ENCODE measurements at regions not wholly inside any gene's neighbourhood (a gene's known extent, or its start where the extent isn't known, plus 50 kb on each side); places are given as distances from the start of the nearest gene placed in this dataset.
"Not testable (repeated sequence)": the region's sequence is repeated elsewhere in the genome, so short reads cannot be mapped to it uniquely, and the experiment has no call there.

DNA sequence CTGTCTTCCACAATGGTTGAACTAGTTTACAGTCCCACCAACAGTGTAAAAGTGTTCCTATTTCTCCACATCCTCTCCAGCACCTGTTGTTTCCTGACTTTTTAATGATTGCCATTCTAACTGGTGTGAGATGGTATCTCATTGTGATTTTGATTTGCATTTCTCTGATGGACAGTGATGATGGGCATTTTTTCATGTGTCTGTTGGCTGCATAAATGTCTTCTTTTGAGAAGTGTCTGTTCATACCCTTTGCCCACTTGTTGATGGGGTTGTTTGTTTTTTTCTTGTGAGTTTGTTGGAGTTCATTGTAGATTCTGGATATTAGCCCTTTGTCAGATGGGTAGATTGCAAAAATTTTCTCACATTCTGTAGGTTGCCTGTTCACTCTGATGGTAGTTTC, 153.1 kb downstream of the ALX1 start:
- DNase-seq, result not testable (repeated sequence)

DNA sequence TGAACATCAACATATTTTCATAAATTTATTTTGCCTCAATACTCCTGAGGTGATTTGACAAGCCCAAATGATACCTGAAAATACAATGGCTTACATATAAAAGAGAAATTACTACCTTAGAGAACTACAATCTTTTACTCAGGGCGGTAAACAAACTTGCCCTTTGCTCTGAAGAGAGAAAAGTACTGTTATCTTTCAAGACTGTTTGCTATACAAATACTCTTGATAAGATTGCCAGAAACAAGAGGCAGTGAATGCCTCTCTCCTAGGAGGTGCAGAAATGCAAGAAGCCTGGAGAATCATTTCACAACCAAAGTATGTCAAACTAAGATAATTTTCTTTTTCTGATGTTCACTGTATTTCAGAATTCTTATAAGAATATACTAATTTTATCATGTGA, 160.3 kb downstream of the ALX1 start:
- DNase-seq, result no peak

DNA sequence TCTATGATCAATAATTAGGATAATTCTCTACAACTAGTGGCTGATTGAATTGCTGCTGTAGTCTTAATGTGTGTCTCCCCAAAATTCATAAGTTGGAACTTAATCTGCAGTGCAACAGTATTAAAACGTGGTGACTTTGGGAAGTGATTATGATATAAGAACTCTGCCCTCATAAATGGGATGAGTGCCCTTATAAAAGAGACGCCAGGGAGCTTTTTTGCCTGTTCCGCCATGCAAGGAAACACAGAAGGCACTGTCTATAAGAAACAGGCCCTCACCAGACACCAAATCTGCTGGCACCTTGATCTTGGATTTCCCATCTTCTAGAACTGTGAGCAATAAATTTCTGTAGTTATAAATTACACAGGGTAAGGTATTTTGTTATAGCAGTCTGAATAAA, 161.0 kb downstream of the ALX1 start:
- DNase-seq, result no peak

DNA sequence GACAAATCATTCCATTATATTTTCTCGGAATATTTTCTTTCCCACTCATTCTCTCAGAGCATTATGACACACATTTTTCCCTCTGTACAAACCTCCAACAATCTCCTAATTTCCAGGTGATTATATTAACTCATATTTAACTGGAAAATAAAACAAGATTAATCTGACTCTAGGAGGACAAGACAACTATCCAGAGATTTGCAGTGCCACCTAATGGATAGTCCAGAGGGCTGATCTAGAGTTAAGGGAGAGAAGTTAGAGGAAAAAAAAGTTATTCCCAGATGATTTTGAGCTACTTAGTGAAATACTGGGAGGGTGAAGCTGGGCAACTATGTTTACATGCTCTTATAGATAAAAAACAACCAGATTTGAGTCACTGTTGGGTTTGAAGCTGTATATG, 161.7 kb downstream of the ALX1 start:
- peak in 1 of 2 experiments; percentile 11 for DNase-seq

DNA sequence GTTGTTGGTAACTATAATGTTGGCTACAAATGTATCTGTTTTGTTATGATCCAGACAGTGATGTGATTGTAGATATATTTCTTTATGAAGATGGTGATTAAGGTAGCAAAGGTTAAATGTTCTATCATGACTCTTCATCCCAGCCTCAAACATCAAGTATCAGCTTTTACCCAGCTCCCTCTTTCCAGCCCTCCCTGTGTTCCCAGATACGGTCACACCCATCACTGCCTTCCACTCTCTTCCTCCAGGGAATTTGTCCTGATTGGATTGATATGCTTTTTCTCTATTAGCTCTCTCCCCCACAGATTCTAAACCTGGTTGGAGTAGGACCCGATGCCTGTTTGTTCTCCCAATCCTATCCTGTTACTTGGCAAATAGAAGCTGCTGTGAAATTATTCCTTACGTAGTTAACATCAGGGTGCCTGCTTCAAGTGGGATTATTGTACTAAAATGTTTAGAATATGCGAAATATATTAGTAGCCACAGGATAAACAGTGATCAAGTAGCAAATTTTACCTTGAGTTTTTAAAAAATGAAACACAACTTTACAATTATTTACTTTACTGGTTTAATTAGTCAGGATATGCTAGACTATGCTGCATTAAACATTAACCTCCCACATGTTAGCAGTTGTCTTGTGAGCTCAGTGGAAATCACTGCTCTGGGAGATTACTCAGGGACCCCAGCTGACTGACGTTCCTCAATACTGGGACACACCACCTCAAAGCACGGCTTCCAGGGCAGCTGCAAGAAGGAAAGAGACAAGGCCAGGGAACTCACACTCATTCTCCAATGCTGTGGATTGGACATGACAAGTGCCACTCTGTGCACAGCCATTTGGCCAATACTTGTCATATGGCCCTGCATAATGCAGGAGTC, 165.3 kb downstream of the ALX1 start:
- no peak for DNase-seq

DNA sequence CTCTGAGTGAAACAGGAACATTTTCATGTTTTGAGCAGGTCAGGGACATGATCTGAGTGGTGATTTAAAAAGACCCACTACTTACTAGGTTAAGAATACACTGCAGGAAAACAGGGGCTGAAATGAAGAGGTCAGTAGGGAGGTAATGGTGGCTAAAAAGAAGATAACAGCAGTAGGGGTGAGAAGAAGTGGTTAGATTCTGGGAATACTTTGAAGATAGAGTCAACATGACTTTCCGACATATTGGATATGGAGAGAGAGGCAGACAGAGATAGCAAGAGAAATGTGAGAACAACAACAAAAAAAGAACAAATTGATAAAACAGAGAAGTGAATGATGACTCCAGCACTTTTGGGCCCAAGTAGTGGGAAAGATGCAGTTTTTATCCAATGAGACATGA, 168.0 kb downstream of the ALX1 start:
- no peak for DNase-seq

DNA sequence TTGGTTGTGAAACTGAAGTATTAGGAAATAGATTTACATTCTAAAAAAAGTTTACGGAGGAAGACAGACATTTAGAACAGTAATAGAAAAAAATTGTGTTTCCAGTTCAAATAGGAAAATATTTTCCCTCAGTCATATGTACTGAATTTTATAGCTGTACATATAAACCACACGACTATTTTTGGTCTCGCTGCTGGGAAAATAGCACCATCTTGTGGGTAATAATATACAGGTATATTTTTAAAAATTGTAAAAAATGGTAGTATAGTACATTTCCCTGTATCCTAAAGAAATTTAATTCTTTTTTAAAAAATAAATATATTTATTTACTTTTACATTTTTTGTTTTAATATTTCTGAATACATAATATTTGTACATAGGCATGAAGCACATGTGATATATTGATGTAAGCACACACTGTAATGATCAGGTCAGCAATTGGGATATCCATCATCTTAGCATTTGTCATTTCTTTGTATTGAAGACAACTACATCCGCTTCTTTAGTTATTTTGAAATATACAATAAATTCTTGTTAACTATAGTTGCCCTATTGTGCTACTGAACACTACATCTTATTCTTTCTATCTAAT, 168.6 kb downstream of the ALX1 start:
- DNase-seq, result peak in 1 of 2 experiments; percentile 3

DNA sequence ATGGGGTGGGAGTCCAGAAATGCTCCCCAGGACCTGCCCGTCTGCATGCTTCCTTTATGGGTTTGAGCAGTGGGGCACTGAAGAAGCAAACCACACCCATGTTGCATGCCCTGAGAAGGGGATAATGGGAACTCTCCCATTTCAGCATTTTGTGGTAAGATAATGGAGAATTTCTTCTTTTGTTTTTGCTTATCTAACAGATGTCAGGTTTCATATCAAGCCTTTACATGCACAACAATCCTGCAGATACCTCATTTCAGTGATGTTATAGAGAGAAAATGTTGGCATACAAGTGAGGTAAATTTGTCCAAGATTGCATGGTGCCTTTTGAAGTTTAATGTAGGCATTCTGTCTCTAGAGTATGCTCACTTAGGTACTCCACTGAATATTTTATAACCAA, 177.0 kb downstream of the ALX1 start:
- DNase-seq, result no peak

DNA sequence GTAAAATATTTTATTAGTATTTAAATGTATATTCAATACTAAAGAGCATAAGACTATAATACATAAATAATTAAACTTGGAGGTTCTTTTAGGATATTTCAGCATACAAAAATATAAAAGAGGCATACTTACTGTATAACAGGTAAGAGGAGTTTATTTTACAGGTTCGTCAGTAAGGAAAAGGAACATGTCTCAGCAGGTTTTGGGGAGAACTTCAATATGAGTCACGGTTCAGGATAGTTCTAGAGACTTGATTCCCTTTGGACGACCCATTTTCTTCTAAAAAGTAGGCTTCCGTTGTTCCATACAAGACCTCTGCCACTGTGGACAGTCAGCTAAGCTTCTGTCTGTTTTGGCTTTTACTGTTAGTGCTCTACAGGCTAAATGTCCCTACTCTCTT, 181.1 kb downstream of the ALX1 start:
- no peak for DNase-seq

DNA sequence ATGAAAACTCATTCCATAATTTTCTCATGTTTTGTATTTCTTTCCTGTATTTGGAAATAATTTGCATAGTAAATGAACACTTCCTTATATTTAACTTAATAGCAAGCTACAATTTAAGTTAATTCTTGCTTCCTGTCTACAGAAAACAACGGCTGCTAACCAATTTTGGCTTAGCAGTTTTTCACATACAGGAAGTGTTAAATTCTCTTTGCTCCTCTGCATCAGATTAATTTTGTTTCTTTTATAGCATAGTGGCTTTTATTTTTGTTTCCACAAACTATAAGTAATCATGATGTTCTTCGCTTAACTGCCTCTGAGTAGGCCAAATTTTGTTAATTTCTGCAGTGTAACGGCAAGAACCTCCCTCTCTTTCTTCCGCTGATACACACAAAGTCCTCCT, 182.9 kb downstream of the ALX1 start:
- DNase-seq, result no peak

DNA sequence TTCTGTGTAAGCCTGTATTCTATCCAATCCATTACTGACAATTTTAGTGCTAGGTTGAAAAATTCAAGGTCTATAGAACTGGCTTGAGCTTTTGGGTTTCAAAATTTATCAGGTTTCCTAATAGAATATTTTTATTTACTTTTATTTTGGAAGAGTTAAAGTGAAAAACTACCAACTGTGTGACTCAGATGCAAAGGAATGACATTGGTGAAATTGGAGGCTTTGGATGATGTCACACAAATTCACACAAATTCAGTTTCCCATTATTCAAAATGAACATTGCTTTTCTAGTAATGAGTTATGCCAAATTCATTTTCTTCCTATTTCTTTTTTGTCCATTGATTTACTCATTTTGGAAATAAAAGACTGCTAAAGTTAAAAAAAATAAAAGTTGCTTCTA, 186.9 kb downstream of the ALX1 start:
- DNase-seq, result no peak

DNA sequence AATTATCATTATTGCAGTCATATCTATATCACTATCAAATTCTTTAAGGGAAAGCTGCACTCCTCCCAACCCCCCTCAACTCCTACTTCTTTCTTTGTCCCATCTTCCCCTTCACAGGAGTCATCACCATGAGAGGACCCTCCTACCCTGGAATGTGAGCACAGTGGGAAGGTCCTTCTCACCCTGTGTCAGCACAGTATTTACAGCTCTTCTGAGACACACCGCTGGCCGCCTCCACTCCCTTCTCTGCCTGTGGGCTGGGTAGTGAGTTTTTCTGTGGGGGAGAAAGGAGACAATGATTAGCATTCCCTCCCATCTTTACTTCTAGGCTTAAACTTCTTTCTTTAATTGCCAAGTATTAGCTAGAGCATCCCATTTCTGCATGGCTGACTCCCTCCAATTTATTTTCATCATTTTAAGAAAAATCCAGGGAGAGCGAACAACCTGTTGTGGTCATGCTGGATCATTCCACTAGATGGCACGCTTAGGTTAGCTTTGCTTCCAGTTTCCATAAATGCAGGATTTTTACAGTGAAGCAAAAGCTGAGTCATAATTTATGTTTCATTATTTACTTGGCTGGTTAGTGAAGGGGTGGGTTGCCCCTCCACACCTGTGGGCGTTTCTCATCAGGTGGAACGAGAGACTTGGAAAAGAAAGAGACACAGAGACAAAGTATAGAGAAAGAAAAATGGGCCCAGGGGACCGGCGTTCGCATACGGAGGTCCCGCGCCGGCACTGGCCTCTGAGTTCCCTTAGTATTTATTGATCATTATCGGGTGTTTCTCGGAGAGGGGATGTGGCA, 188.5 kb downstream of the ALX1 start:
- DNase-seq, result peak in 1 of 2 experiments; percentile 35

DNA sequence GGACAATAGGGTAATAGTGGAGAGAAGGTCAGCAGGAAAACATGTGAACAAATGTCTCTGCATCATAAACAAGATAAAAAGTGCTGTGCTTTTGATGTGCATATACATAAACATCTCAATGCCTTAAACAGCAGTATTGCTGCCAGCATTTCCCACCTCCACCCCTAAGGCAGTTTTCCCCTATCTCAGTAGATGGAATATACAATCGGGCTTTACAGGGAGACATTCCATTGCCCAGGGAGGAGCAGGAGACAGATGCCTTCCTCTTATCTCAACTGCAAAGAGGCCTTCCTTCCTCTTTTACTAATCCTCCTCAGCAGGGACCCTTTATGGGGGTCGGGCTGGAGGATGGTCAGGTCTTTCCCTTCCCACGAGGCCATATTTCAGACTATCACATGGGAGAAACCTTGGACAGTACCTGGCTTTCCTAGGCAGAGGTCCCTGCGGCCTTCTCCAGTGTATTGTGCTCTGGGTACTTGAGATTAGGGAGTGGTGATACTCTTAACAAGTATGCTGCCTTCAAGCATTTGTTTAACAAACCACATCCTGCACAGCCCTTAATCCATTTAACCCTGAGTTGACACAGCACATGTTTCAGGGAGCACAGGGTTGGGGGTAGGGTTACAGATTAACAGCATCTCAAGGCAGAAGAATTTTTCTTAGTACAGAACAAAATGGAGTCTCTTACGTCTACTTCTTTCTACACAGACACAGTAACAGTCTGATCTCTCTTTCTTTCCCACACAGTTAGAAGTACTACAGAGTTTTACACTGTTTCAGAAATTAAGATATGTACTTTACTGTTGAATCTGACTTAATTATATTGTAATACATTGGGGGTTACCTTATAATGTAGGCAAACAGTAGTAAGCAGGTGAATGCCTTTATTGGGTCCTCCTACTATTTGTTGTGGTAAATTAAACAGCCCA, 189.4 kb downstream of the ALX1 start:
- not testable (repeated sequence) for DNase-seq

DNA sequence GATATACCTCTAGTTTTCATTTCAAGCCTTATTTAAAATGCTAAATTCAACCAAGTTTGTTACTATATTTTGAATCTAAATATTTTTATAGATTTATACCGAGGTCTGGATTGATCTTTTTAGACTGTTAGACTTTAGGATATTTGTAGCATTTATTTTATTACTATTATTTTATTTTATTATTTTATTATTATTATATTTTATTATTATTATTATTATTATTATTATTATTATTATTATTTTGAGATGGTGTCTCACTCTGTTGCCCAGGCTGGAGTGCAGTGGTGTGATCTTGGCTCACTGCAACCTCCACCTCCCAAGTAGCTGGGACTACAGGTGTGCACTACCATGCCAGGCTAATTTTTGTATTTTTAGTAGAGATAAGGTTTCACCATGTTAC, 195.3 kb downstream of the ALX1 start:
- not testable (repeated sequence) for DNase-seq

DNA sequence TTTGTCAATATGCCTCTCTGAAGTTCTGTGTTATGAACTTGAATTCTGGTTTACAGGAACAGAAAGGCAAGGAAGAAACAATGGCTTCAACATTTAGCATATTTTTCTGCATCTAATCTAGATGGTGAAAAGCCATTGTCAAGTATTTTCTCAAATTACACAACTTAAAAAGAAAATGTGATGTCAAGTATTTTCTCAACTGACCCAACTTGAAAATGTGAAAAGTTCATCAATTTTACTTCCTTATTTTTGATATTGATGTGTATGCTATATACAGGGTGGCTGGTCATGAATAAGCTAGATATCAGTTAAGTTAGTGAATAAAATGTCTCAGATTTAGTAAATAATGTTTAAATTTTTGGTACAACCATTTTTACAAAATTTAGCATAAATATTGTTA, 196.7 kb downstream of the ALX1 start:
- DNase-seq, result no peak

DNA sequence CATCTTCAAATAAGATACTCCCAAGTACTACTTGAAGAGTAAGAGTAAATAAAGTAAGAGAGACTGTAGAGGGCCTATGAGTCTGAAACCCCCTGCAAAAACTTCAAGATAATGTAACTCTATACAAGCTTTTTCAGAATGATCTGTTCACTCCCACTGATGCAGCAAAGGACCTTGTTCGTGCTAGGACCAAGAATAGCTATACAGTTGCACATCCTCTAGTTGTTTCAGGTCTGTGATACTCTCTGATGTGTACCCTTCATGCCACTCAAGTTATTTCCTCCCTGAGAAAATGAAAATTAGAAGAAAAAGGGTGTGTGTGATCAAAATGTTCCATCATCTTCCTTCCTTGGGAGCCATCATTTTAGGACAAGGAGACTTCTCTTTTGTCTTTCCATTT, 204.4 kb downstream of the ALX1 start:
- no peak for DNase-seq

DNA sequence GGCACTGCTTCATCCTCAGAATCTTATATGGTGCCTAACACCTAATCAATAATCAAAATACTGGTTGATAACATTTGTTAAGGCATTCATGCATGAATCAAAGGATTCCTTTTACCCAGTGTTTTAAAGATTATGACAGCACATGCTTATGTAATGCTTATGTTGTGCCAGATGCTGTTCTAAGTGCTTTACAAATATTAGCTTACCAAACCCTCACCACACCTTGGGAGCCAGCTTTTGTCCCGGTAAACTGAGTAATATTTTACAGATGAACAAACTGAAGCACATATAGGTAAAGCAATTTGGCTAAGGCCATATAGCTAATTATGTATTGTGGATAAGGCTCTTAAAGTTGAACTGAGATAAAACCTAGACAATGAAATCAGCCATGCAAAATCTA, 209.2 kb downstream of the ALX1 start:
- no peak for DNase-seq

DNA sequence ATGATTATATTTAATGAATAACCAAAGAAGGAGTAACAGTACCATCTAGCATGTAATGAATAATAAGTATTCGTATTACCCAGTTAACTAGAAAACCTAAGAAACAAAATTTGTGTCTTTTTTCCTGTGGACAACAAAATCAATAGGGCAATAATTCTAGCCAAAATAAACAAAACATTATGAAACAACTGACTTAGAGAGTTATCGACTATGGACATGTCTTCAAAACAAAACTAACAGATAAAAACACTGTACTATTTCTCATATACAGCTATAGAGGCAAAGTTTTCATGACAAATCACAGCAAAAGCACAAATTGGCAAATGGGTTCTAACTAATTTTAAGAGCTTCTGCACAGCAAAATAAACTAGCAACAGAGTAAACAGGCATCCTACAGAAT, 224.1 kb downstream of the ALX1 start:
- no peak for DNase-seq

DNA sequence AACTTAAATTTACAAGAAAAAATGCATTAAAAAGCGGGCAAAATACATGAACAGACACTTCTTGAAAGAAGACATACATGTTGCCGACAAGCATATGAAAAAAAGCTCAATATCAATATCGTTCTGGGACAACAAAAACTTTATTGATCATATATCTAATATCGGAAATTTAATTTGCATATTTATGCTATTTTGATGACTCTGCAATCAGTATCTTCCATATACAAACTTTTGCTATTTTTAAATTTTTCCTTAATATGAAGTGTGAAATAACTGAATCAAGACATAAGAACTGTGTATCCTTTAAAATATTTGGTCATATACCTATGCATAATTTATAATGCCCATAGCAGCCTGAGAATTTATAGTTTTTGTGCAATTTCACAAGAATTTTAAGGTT, 224.6 kb downstream of the ALX1 start:
- DNase-seq, result no peak

DNA sequence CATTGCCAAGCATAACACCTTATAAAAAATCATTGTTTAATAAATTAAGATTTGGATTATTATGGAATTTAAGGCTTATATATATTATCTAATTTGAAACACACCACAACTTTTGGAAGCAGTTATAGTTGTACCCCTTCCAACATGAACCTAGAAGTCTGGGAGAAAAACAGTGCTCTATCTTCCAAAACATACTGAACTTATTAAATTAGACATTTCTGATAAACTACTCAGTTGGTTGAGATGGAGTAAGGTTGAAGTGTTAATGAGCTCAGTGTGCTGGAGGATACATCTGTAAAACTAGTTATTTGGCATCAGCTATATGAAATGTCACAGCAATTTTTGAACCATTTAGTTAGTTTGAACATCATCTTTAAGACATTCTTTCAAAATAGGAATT, 227.4 kb downstream of the ALX1 start:
- no peak for DNase-seq

DNA sequence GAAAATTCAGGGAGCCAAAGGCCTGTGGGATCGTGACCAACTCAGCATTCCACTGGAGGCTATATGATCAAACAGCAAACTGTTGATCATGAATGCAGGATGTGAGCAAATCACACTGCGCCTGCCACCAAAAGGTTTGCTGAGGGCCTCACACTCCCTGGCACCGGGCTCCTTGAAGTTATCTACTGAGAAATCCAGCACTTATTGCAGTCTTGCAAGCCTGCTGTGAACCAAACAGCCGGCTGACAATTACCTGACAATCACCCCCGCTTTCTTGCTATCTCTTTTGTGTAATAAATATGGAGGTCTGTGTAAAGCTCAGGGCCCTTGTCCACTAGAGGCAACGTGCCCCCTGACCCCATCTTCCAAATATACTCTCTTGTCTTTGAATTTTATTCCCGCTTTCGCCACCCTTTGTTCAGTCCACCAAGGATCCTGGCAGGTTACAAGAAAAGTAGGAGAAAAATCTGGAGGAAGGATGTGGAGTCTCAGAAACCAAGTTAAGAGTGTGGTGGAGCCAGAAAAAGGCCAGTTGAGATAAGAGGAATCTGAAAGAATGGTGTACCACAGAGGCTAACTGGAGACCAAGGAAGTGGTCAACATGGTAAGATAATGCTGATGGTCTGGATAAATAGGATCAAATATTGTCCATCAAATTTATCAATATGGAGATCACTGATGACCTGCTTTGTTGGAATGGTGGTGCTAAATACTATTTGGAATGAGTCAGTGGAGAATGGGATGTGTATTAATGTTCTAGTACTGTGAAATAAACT, 229.2 kb downstream of the ALX1 start:
- DNase-seq, result no peak

DNA sequence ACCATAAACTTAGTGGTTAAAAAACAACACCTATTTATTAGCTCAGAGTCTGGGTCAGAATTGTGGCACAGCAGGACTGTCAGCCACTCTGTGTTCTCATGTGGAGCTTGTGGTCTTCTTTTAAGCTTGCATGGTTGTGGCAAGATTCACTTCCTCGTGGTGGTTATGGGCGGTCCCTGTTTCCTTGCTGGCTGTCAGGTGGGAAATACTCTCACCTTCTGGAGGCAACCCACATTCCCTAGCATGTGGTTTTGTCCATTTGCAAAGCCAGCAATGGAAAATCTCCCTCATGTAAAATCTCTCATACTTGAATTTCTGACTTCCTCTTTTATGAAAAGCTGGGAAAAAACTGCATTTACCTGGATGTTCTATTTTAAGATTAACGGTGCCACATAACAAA, 229.8 kb downstream of the ALX1 start:
- no peak for DNase-seq
